Ovary (tissue), 7 donors: ENCODE measurements at regions not wholly inside any gene's neighbourhood (a gene's known extent, or its start where the extent isn't known, plus 50 kb on each side); places are given as distances from the start of the nearest gene placed in this dataset.

Source experiments
- DNase-seq, 5 donors: peaks; one replicate each; pipeline ENCODE4 v3.0.0-alpha.2; 2019 to 2020
- H3K27ac ChIP-seq, 2 donors: fragments of 200-600 bp; one replicate each; pipeline versions ENCODE4 v1.5.1 to v1.8.0; 2019 to 2022
- H3K27me3 ChIP-seq: fragments of 200-600 bp; one replicate; pipeline ENCODE4 v1.8.0; 2022
- H3K36me3 ChIP-seq: fragments of 200-600 bp; sonication (generic); one replicate; pipeline ENCODE4 v1.5.1; 2019
- H3K4me1 ChIP-seq: one replicate; pipeline ENCODE4 v1.8.1; 2013; ENCODE audit warnings: mild to moderate bottlenecking, moderate library complexity; ENCODE audit not compliant: insufficient read depth
- H3K4me3 ChIP-seq: fragments of 200-600 bp; sonication (generic); one replicate; pipeline ENCODE4 v1.5.1; 2017
- H3K9me3 ChIP-seq, 2 donors: fragments of 200-600 bp in 1 of 2; sonication (generic) in 1 of 2; one replicate each; pipeline versions ENCODE4 v1.5.1 to v1.8.1; 2013 to 2019; ENCODE audit warnings: mild to moderate bottlenecking in 1 of 2, moderate library complexity in 1 of 2
- CTCF ChIP-seq, 3 donors: fragments of 450-650 bp in 2 of 3; fragments of 200-600 bp in 1 of 3; IDR thresholded peaks; one replicate each; pipeline versions ENCODE4 v1.5.1 to v1.8.0; 2016 to 2022; ENCODE audit warnings: antibody characterized with exemption in 3 of 3, mild to moderate bottlenecking in 1 of 3
- EP300 ChIP-seq: sonication (generic); formaldehyde crosslinking; IDR thresholded peaks from one replicate; pipeline ENCODE4 v1.6.1; 2017; ENCODE audit warnings: antibody characterized with exemption
- POLR2A ChIP-seq: fragments of 450-650 bp; IDR thresholded peaks from one replicate; pipeline ENCODE4 v1.6.1; 2017; ENCODE audit warnings: antibody characterized with exemption, mild to moderate bottlenecking, moderate library complexity
- WGBS, 3 donors: extraction: QIAGEN DNeasy Blood & Tissue Kit in 1 of 3; methylation state at CpG; one replicate each; pipeline versions ENCODE4 v1.1.5 to v1.1.7; 2013 to 2017; 5-methylcytosine and 5-hydroxymethylcytosine counted together
- intact Hi-C, 4 donors: fragments of 100-400 bp; cut with DNase I; formaldehyde crosslinking; loops; one replicate each; pipeline versions ENCODE4 v1.11.0 to v1.15.1; 2022 to 2023
- donor health status: DM: no; HTN: no; CAD: no; lungs with moderate emphysema.
- donor health status: DM: no; HTN: no; CAD: no.
- donor health status: Bipolar disorder and iron deficiency.
- donor health status: DM: no; HTN: no; CAD: no.
- donor health status: DM: yes; HTN: yes; CAD: no.

- intact Hi-C loops: no loop called here
- Histone ChIP-seq H3K27me3 (no peaks in the 10 kb centered on the region), H3K36me3 (no peaks in the 10 kb centered on the region), H3K9me3 (no peaks in the 10 kb centered on the region), H3K27ac (no peak overlapping the region), H3K4me1 (no peaks in the 10 kb centered on the region), H3K4me3 (no peak overlapping the region)
- TF ChIP-seq EP300: no peak
- no peak for TF ChIP-seq CTCF (IDR thresholded peaks at IDR 0.05)
- no peak for TF ChIP-seq POLR2A
- DNase-seq: no peak
- WGBS, 3 donors: 87 to 97% (median 92%) methylated on average over 1 of the region's 1 CpG
These were observed 591.5 kb downstream of the PPARGC1A start for GRCh38 chr4:23298371-23298770.

- no peaks in the 10 kb centered on the region for H3K36me3 ChIP-seq
- H3K4me3 ChIP-seq: no peak overlapping the region
- DNase-seq: no peak
- H3K9me3 ChIP-seq: no peaks in the 10 kb centered on the region
- H3K27ac ChIP-seq: no peak overlapping the region
- H3K4me1 ChIP-seq: no peaks in the 10 kb centered on the region
- WGBS, 3 donors: 88 to 94% (median 92%) methylated on average over 4 of the region's 4 CpGs
- TF ChIP-seq POLR2A: no peak
- TF ChIP-seq EP300: no peak
- intact Hi-C loops: no loop called here
- no peaks in the 10 kb centered on the region for H3K27me3 ChIP-seq
These were observed 592.5 kb downstream of the PPARGC1A start for GRCh38 chr4:23297327-23297726.

- Histone ChIP-seq H3K27me3 (no peaks in the 10 kb centered on the region), H3K27ac (no peak overlapping the region), H3K4me1 (no peaks in the 10 kb centered on the region), H3K4me3 (no peak overlapping the region), H3K9me3 (no peaks in the 10 kb centered on the region), H3K36me3 (no peaks in the 10 kb centered on the region)
- DNase-seq: no peak
- no peak for TF ChIP-seq CTCF (IDR thresholded peaks at IDR 0.05)
- TF ChIP-seq EP300: no peak
- intact Hi-C loops: no loop called here
- WGBS, 3 donors: 72 to 84% (median 76%) methylated on average over 2 of the region's 2 CpGs
These were observed 598.4 kb downstream of the GBA3 start for GRCh38 chr4:23291139-23291538.

GRCh38 chr4:23290656-23291055 lies 597.9 kb downstream of the GBA3 start:
- DNase-seq: no peak
- no peaks in the 10 kb centered on the region for H3K36me3 ChIP-seq
- H3K4me3 ChIP-seq: no peak overlapping the region
- no peak overlapping the region for H3K27ac ChIP-seq
- intact Hi-C loops: no loop called here
- H3K27me3 ChIP-seq: no peaks in the 10 kb centered on the region
- no peaks in the 10 kb centered on the region for H3K9me3 ChIP-seq
- TF ChIP-seq CTCF (IDR thresholded peaks at IDR 0.05): no peak
- TF ChIP-seq EP300: no peak
- no peak for TF ChIP-seq POLR2A
- WGBS, 3 donors: 77 to 87% (median 84%) methylated on average over 3 of the region's 3 CpGs
- H3K4me1 ChIP-seq: no peaks in the 10 kb centered on the region

- Histone ChIP-seq H3K9me3 (no peaks in the 10 kb centered on the region), H3K27ac (no peak overlapping the region), H3K4me3 (no peak overlapping the region), H3K36me3 (no peaks in the 10 kb centered on the region), H3K27me3 (no peaks in the 10 kb centered on the region), H3K4me1 (no peaks in the 10 kb centered on the region)
- intact Hi-C loops: no loop called here
- DNase-seq: no peak
- WGBS, 3 donors: 14 to 25% (median 24%) methylated on average over 3 of the region's 3 CpGs
- TF ChIP-seq POLR2A (no peak), CTCF (IDR thresholded peaks at IDR 0.05) (no peak), EP300 (no peak)
These were observed 586.7 kb downstream of the GBA3 start for GRCh38 chr4:23279377-23279986.
